Suprapubic skin (tissue), 4 donors: ENCODE measurements at regions not wholly inside any gene's neighbourhood (a gene's known extent, or its start where the extent isn't known, plus 50 kb on each side); places are given as distances from the start of the nearest gene placed in this dataset.

Source experiments
- DNase-seq, 2 donors: peaks; one replicate each; pipeline ENCODE4 v3.0.0-alpha.2; 2019; ENCODE audit warnings: low spot score in 2 of 2
- H3K27ac ChIP-seq: fragments of 200-600 bp; sonication (generic); one replicate; pipeline ENCODE4 v1.5.1; 2019
- H3K27me3 ChIP-seq: fragments of 200-600 bp; sonication (generic); one replicate; pipeline ENCODE4 v1.5.1; 2019
- H3K36me3 ChIP-seq: fragments of 200-600 bp; sonication (generic); one replicate; pipeline ENCODE4 v1.5.1; 2019
- H3K4me1 ChIP-seq: fragments of 200-600 bp; sonication (generic); one replicate; pipeline ENCODE4 v1.5.1; 2019
- H3K4me3 ChIP-seq: fragments of 200-600 bp; sonication (generic); one replicate; pipeline ENCODE4 v1.5.1; 2019; ENCODE audit warnings: mild to moderate bottlenecking
- H3K9me3 ChIP-seq: fragments of 200-600 bp; sonication (generic); one replicate; pipeline ENCODE4 v1.5.1; 2019
- EP300 ChIP-seq: sonication (generic); formaldehyde crosslinking; IDR thresholded peaks from one replicate; pipeline ENCODE4 v1.6.1; 2017; ENCODE audit warnings: antibody characterized with exemption
- POLR2A ChIP-seq, 2 donors: fragments of 450-650 bp; IDR thresholded peaks; one replicate each; pipeline ENCODE4 v1.6.1; 2017; ENCODE audit warnings: antibody characterized with exemption in 2 of 2, mild to moderate bottlenecking in 2 of 2, moderate library complexity in 2 of 2
- POLR2AphosphoS5 ChIP-seq, 3 donors: sonication (generic); formaldehyde crosslinking; IDR thresholded peaks; one replicate each; pipeline ENCODE4 v1.6.1; 2017; ENCODE audit warnings: antibody characterized with exemption in 3 of 3
- WGBS: methylation state at CpG from one replicate; pipeline ENCODE4 v1.1.5; 2018; 5-methylcytosine and 5-hydroxymethylcytosine counted together
- TF ChIP-seq, protein P1 (sequence below), 2 donors: fragments of 200-600 bp in 1 of 2; fragments of 450-650 bp in 1 of 2; sonication (generic) in 1 of 2; IDR thresholded peaks; one replicate each; pipeline ENCODE4 v1.5.1; 2016 to 2019; ENCODE audit warnings: antibody characterized with exemption in 2 of 2, mild to moderate bottlenecking in 1 of 2, moderate library complexity in 1 of 2

- no peak overlapping the region for H3K4me3 ChIP-seq
- H3K27ac ChIP-seq = no peak overlapping the region
- H3K4me1 ChIP-seq = no peaks in the 10 kb centered on the region
- no peak for DNase-seq
- 96% methylated on average over 7 of the region's 7 CpGs for WGBS
- H3K27me3 ChIP-seq = peaks cover 3% of the 10 kb centered on the region
- TF ChIP-seq, protein P1, sequence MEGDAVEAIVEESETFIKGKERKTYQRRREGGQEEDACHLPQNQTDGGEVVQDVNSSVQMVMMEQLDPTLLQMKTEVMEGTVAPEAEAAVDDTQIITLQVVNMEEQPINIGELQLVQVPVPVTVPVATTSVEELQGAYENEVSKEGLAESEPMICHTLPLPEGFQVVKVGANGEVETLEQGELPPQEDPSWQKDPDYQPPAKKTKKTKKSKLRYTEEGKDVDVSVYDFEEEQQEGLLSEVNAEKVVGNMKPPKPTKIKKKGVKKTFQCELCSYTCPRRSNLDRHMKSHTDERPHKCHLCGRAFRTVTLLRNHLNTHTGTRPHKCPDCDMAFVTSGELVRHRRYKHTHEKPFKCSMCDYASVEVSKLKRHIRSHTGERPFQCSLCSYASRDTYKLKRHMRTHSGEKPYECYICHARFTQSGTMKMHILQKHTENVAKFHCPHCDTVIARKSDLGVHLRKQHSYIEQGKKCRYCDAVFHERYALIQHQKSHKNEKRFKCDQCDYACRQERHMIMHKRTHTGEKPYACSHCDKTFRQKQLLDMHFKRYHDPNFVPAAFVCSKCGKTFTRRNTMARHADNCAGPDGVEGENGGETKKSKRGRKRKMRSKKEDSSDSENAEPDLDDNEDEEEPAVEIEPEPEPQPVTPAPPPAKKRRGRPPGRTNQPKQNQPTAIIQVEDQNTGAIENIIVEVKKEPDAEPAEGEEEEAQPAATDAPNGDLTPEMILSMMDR (IDR thresholded peaks at IDR 0.05) = no peak
- TF ChIP-seq EP300 (no peak), POLR2A (IDR thresholded peaks at IDR 0.05) (no peak), POLR2AphosphoS5 (IDR thresholded peaks at IDR 0.05) (no peak)
- H3K36me3 ChIP-seq = no peaks in the 10 kb centered on the region
- H3K9me3 ChIP-seq = no peaks in the 10 kb centered on the region
Observed at GRCh38 chr10:71044720-71045119, 156.4 kb upstream of the PCBD1 start.

- H3K27me3 ChIP-seq = peaks cover 3% of the 10 kb centered on the region
- no peak overlapping the region for H3K4me3 ChIP-seq
- TF ChIP-seq POLR2AphosphoS5 (IDR thresholded peaks at IDR 0.05) = no peak
- no peak for TF ChIP-seq POLR2A (IDR thresholded peaks at IDR 0.05)
- no peak for TF ChIP-seq EP300
- TF ChIP-seq, protein P1 (IDR thresholded peaks at IDR 0.05) = no peak
- no peaks in the 10 kb centered on the region for H3K36me3 ChIP-seq
- H3K27ac ChIP-seq = no peak overlapping the region
- DNase-seq = no peak
- 87% methylated on average over 10 of the region's 10 CpGs for WGBS
- H3K9me3 ChIP-seq = no peaks in the 10 kb centered on the region
- no peaks in the 10 kb centered on the region for H3K4me1 ChIP-seq
Observed at GRCh38 chr10:71045204-71045809, 156.9 kb upstream of the PCBD1 start.

DNA sequence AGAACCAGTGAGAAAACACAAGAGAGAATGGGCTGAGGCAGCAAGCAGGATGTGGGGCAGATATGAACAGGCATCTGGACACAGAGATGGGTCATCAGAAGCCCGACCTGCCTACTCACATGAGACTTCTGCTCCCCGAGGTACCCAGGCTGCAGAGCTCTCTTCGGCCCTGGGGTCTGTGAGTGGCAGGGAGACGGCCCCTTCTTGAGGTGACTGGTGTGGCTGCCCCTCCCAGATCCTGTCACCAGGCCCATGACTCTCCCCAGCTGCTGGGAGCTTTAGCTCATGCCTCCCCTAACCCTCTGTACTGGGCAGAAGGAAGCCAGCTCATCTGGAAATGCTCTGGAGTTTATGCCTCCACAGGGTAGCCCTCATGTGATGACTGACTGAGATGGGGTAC, 157.6 kb upstream of the PCBD1 start:
- Histone ChIP-seq H3K27ac (no peak overlapping the region), H3K27me3 (peaks cover 3% of the 10 kb centered on the region), H3K9me3 (no peaks in the 10 kb centered on the region), H3K4me3 (no peak overlapping the region), H3K36me3 (no peaks in the 10 kb centered on the region), H3K4me1 (no peaks in the 10 kb centered on the region)
- no peak for TF ChIP-seq POLR2AphosphoS5 (IDR thresholded peaks at IDR 0.05)
- TF ChIP-seq EP300 = no peak
- TF ChIP-seq POLR2A (IDR thresholded peaks at IDR 0.05) = no peak
- TF ChIP-seq, protein P1 (IDR thresholded peaks at IDR 0.05) = no peak
- no peak for DNase-seq
- WGBS = no CpG with 5 or more reads among the region's 4 CpGs

- 77% methylated on average over 5 of the region's 5 CpGs for WGBS
- no peak for DNase-seq
Observed at GRCh38 chr10:71046747-71047146, 158.4 kb upstream of the PCBD1 start.

DNA sequence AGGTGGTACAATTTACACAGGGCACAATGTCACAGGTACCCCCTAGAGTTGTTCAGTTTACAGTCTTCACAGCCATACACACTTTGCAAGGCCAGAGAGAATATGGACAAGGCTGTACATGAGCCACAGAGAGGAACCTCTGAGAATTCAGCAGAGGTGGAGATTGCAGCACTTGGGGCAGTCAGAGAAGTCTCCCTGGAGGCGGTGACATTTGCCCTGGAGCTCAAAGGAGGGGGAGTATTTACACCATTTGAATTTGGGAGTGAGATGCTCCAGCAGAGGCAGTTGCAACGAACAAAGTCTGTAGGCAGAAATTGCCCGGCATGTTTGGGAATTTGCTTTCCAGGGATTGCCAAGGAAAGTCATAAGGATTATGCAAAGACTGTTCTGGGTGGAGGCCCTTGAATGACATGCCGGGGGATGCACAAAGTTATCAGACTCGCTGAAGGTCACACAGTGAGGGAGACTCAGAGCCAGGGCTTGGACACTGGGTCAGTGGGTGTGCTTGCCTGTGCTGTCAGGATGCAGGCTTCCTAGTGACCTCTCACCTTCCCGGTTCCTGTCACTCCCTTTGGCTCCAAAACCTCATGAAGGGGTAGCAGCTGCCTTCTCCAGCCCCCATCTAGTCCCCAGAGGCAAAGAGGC, 160.7 kb upstream of the PCBD1 start:
- no peak overlapping the region for H3K27ac ChIP-seq
- H3K27me3 ChIP-seq = peaks cover 6% of the 10 kb centered on the region
- no peaks in the 10 kb centered on the region for H3K4me1 ChIP-seq
- 71% methylated on average over 5 of the region's 6 CpGs for WGBS
- no peak overlapping the region for H3K4me3 ChIP-seq
- DNase-seq = no peak
- no peaks in the 10 kb centered on the region for H3K36me3 ChIP-seq
- TF ChIP-seq EP300 (no peak), POLR2A (IDR thresholded peaks at IDR 0.05) (no peak), POLR2AphosphoS5 (IDR thresholded peaks at IDR 0.05) (no peak)
- TF ChIP-seq, protein P1 (IDR thresholded peaks at IDR 0.05) = no peak
- no peaks in the 10 kb centered on the region for H3K9me3 ChIP-seq

More at GRCh38 chr10:71046747-71047146, 158.4 kb upstream of the PCBD1 start:
- no peak for TF ChIP-seq POLR2AphosphoS5 (IDR thresholded peaks at IDR 0.05)
- Histone ChIP-seq H3K9me3 (no peaks in the 10 kb centered on the region), H3K4me1 (no peaks in the 10 kb centered on the region), H3K4me3 (no peak overlapping the region), H3K27me3 (peaks cover 6% of the 10 kb centered on the region), H3K27ac (no peak overlapping the region), H3K36me3 (no peaks in the 10 kb centered on the region)
